HCT116 (cell line): ENCODE measurements at regions not wholly inside any gene's neighbourhood (a gene's known extent, or its start where the extent isn't known, plus 50 kb on each side); places are given as distances from the start of the nearest gene placed in this dataset.

ENCODE experiments used
- ATAC-seq: fragments of 200-7000 bp; cut with Tn5 transposase; 2 replicates; pipeline ENCODE4 v1.9.1; 2020; ENCODE audit warnings: mild to moderate bottlenecking, moderate library complexity
- BruUV-seq: library from RNA; stranded (reverse); fragments of 400-500 nt; replicated peaks from 2 replicates; lab custom pipeline; 2021; lab: Mats Ljungman, UMichigan
- CTCF ChIA-PET: fragments of 300-600 bp; sonication (Branson Sonifier 250); formaldehyde crosslinking; loops from one replicate; lab custom pipeline; 2021; ENCODE audit warnings: antibody characterized with exemption; lab: Charles Lee
- POLR2A ChIA-PET: fragments of 300-600, 350-600 bp; sonication (Branson Sonifier 250); formaldehyde crosslinking; loops from one replicate; lab custom pipeline; 2021; ENCODE audit warnings: antibody characterized with exemption; lab: Charles Lee
- RAD21 ChIA-PET, 2 experiments: fragments of 300-600 bp; sonication (Branson Sonifier 250); formaldehyde crosslinking; loops; one replicate each; lab custom pipeline; 2023; ENCODE audit warnings: low total read pairs in 2 of 2; ENCODE audit not compliant: uncharacterized antibody in 2 of 2, unreplicated experiment in 2 of 2, low non-redundant PET in 1 of 2; lab: Charles Lee
- DNase-seq: peaks from one replicate; pipeline ENCODE4 v3.0.0-alpha.2; 2010; ENCODE audit warnings: low read depth, low spot score
- H2AFZ ChIP-seq: fragments of 200-600 bp; shearing (Covaris generic), sonication (generic); 2 replicates; pipeline ENCODE4 v1.6.1; 2017; ENCODE audit warnings: low read depth, mixed run types, mixed read lengths, antibody characterized with exemption, low read length; ENCODE audit not compliant: poor library complexity, severe bottlenecking
- H3K27ac ChIP-seq: 2 replicates; pipeline ENCODE4 v1.5.1; 2012; ENCODE audit warnings: low read depth, low read length
- H3K27me3 ChIP-seq: fragments of 200-600 bp; sonication (generic); 2 replicates; pipeline ENCODE4 v1.6.1; 2016; ENCODE audit warnings: mixed run types, low read length, mixed read lengths; ENCODE audit not compliant: insufficient read depth
- H3K36me3 ChIP-seq, 2 experiments: fragments of 200-500 bp in 1 of 2; fragments of 200-600 bp in 1 of 2; sonication (Bioruptor generic) in 1 of 2; sonication (generic) in 1 of 2; 2 replicates each; pipeline versions ENCODE4 v1.5.1 to v1.6.1; 2014 to 2016; ENCODE audit warnings: low read length in 2 of 2, inconsistent platforms in 1 of 2, mixed read lengths in 1 of 2, mixed run types in 1 of 2; ENCODE audit not compliant: insufficient read depth in 2 of 2, control insufficient read depth in 1 of 2
- H3K4me1 ChIP-seq, 2 experiments: fragments of 200-600 bp in 1 of 2; sonication (generic) in 1 of 2; 2 replicates each; pipeline versions ENCODE4 v1.5.1 to v1.6.1; 2012 to 2017; ENCODE audit warnings: low read length in 2 of 2, inconsistent platforms in 1 of 2, mild to moderate bottlenecking in 1 of 2, mixed read lengths in 1 of 2, mixed run types in 1 of 2, moderate library complexity in 1 of 2; ENCODE audit not compliant: insufficient read depth in 2 of 2, control insufficient read depth in 1 of 2
- H3K4me2 ChIP-seq: fragments of 200-600 bp; sonication (generic); 2 replicates; pipeline ENCODE4 v1.6.1; 2017; ENCODE audit warnings: mixed run types, low read length, mixed read lengths
- H3K4me3 ChIP-seq, 2 experiments: fragments of 200-600 bp in 1 of 2; sonication (generic) in 1 of 2; replicated peaks in 1 of 2; 2 replicates each; pipeline ENCODE4 v1.5.1; 2011 to 2016; ENCODE audit warnings: low read length in 2 of 2, control low read depth in 1 of 2, low read depth in 1 of 2, mild to moderate bottlenecking in 1 of 2, mixed read lengths in 1 of 2, mixed run types in 1 of 2
- H3K79me2 ChIP-seq: fragments of 200-600 bp; sonication (generic); 2 replicates; pipeline ENCODE4 v1.6.1; 2017; ENCODE audit warnings: mild to moderate bottlenecking, mixed run types, low read length, moderate library complexity, mixed read lengths; ENCODE audit not compliant: insufficient read depth
- H3K9ac ChIP-seq: fragments of 200-600 bp; sonication (generic); 2 replicates; pipeline ENCODE4 v1.6.1; 2016; ENCODE audit warnings: low read length, mixed read lengths
- H3K9me2 ChIP-seq: fragments of 200-600 bp; sonication (generic), shearing (Covaris generic); 2 replicates; pipeline ENCODE4 v1.6.1; 2017; ENCODE audit warnings: mixed run types, mild to moderate bottlenecking, moderate library complexity; ENCODE audit not compliant: insufficient read depth
- H3K9me3 ChIP-seq, 2 experiments: fragments of 200-500 bp in 1 of 2; fragments of 200-600 bp in 1 of 2; sonication (Bioruptor generic) in 1 of 2; sonication (generic) in 1 of 2; 2 replicates each; pipeline ENCODE4 v1.6.1; 2014 to 2017; ENCODE audit warnings: low read length in 2 of 2, mixed read lengths in 2 of 2, inconsistent platforms in 1 of 2, low read depth in 1 of 2, mild to moderate bottlenecking in 1 of 2, mixed run types in 1 of 2, moderate library complexity in 1 of 2; ENCODE audit not compliant: control insufficient read depth in 1 of 2, insufficient read depth in 1 of 2
- H4K20me1 ChIP-seq: fragments of 200-600 bp; sonication (generic), shearing (Covaris generic); 2 replicates; pipeline ENCODE4 v1.6.1; 2017; ENCODE audit warnings: mixed run types, mild to moderate bottlenecking, moderate library complexity; ENCODE audit not compliant: insufficient read depth
- CBX3 ChIP-seq: IDR thresholded peaks from 2 replicates; pipeline ENCODE4 v1.6.1; 2012; ENCODE audit warnings: low read depth
- CEBPB ChIP-seq: IDR thresholded peaks from 2 replicates; pipeline ENCODE4 v1.6.1; 2012; ENCODE audit warnings: low read depth
- ELF1 ChIP-seq: IDR thresholded peaks from 2 replicates; pipeline ENCODE4 v1.6.1; 2012; ENCODE audit warnings: low read depth, borderline replicate concordance
- FOSL1 ChIP-seq: IDR thresholded peaks from 2 replicates; pipeline ENCODE4 v1.6.1; 2012; ENCODE audit warnings: low read depth
- JUND ChIP-seq: IDR thresholded peaks from 2 replicates; pipeline ENCODE4 v1.6.1; 2012
- POLR2AphosphoS5 ChIP-seq: IDR thresholded peaks from 2 replicates; pipeline ENCODE4 v1.6.1; 2011; ENCODE audit warnings: mild to moderate bottlenecking, low read depth, low read length, moderate library complexity
- RAD21 ChIP-seq: IDR thresholded peaks from 2 replicates; pipeline ENCODE4 v1.6.1; 2012; ENCODE audit warnings: low read depth, mild to moderate bottlenecking
- SRF ChIP-seq: IDR thresholded peaks from 2 replicates; pipeline ENCODE4 v1.6.1; 2012; ENCODE audit warnings: low read depth
- TCF7L2 ChIP-seq: IDR thresholded peaks from 2 replicates; pipeline ENCODE4 v1.7.0; 2011; ENCODE audit warnings: borderline replicate concordance, inconsistent platforms; ENCODE audit not compliant: insufficient read depth, insufficient read length; ENCODE audit errors: extremely low read depth
- intact Hi-C: fragments of 100-400 bp; cut with micrococcal nuclease; formaldehyde crosslinking; loops from 2 replicates; pipeline ENCODE4 v1.10.0; 2022
- TF ChIP-seq, protein P1 (sequence below): IDR thresholded peaks from 2 replicates; pipeline ENCODE4 v1.6.1; 2012
- TF ChIP-seq, protein P2 (sequence below): IDR thresholded peaks from 2 replicates; pipeline ENCODE4 v1.6.1; 2012
- TF ChIP-seq, protein P3 (sequence below): IDR thresholded peaks from 2 replicates; pipeline ENCODE4 v1.6.1; 2012; ENCODE audit warnings: low read depth

DNA sequence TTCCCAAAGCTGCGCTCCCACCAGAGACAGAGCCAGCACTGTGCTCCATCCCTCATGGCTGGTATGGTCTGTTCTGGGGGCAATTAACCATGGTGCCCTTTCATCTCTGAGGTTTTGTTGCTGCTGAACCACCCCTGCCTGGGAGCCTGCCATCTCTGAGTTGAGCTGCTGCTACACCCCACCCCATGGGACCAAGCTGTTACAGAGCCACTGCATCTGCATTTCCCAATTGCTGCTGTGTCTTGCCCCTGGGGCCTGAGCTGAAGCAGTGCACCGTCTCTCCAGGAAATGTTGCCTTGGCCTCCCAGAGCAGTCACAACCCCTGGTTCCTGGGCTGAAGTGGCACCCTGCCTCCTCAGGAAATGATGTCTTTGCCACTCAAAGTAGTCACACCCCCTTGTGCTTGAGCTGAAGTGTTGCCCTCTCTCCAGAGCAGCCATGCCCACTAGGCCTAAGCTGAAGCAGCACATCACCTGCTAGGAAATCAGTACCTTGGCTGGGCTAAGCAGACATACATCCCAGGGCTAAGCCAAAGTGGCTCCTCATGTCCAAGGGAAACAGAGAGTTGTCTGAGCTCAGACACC lies 140.3 kb downstream of the RERGL start:
- no peak overlapping the region for H3K4me3 ChIP-seq
- TF ChIP-seq, protein P1, sequence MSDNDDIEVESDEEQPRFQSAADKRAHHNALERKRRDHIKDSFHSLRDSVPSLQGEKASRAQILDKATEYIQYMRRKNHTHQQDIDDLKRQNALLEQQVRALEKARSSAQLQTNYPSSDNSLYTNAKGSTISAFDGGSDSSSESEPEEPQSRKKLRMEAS, result no peak
- TF ChIP-seq RAD21 (no peak), CEBPB (no peak), JUND (no peak), POLR2AphosphoS5 (no peak), CBX3 (no peak), TCF7L2 (no peak), SRF (no peak), ELF1 (no peak), FOSL1 (no peak)
- TF ChIP-seq, protein P2, sequence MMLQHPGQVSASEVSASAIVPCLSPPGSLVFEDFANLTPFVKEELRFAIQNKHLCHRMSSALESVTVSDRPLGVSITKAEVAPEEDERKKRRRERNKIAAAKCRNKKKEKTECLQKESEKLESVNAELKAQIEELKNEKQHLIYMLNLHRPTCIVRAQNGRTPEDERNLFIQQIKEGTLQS, result no peak
- TF ChIP-seq, protein P3, sequence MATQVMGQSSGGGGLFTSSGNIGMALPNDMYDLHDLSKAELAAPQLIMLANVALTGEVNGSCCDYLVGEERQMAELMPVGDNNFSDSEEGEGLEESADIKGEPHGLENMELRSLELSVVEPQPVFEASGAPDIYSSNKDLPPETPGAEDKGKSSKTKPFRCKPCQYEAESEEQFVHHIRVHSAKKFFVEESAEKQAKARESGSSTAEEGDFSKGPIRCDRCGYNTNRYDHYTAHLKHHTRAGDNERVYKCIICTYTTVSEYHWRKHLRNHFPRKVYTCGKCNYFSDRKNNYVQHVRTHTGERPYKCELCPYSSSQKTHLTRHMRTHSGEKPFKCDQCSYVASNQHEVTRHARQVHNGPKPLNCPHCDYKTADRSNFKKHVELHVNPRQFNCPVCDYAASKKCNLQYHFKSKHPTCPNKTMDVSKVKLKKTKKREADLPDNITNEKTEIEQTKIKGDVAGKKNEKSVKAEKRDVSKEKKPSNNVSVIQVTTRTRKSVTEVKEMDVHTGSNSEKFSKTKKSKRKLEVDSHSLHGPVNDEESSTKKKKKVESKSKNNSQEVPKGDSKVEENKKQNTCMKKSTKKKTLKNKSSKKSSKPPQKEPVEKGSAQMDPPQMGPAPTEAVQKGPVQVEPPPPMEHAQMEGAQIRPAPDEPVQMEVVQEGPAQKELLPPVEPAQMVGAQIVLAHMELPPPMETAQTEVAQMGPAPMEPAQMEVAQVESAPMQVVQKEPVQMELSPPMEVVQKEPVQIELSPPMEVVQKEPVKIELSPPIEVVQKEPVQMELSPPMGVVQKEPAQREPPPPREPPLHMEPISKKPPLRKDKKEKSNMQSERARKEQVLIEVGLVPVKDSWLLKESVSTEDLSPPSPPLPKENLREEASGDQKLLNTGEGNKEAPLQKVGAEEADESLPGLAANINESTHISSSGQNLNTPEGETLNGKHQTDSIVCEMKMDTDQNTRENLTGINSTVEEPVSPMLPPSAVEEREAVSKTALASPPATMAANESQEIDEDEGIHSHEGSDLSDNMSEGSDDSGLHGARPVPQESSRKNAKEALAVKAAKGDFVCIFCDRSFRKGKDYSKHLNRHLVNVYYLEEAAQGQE, result no peak
- no peaks in the 10 kb centered on the region for H3K9me2 ChIP-seq
- no TSS peak for BruUV-seq
- H4K20me1 ChIP-seq, result no peaks in the 10 kb centered on the region
- no peaks in the 10 kb centered on the region for H3K9me3 ChIP-seq
- no peak overlapping the region for H2AFZ ChIP-seq
- H3K9ac ChIP-seq, result no peak overlapping the region
- ChIA-PET RAD21 (no interaction called here), CTCF (no interaction called here), POLR2A (no interaction called here)
- no peak overlapping the region for H3K4me2 ChIP-seq
- no peaks in the 10 kb centered on the region for H3K4me1 ChIP-seq
- DNase-seq (no peak), ATAC-seq (no peak)
- intact Hi-C loops, result no loop called here
- no peaks in the 10 kb centered on the region for H3K27me3 ChIP-seq
- H3K79me2 ChIP-seq, result no peaks in the 10 kb centered on the region
- H3K36me3 ChIP-seq, result no peaks in the 10 kb centered on the region
- H3K27ac ChIP-seq, result no peak overlapping the region
